GM23338 (cell line): ENCODE measurements at regions not wholly inside any gene's neighbourhood (a gene's known extent, or its start where the extent isn't known, plus 50 kb on each side); places are given as distances from the start of the nearest gene placed in this dataset.

ENCODE experiments used
- ATAC-seq: fragments of 200-7000 bp; cut with Tn5 transposase; 3 replicates; pipeline ENCODE4 v1.9.1; 2020
- DNase-seq: peaks from one replicate; pipeline ENCODE4 v3.0.0-alpha.2; 2015; ENCODE audit warnings: low spot score
- H2AFZ ChIP-seq: fragments of 200-600 bp; sonication (generic); 2 replicates; pipeline ENCODE4 v1.8.0; 2016; ENCODE audit warnings: antibody characterized with exemption, mild to moderate bottlenecking, moderate library complexity
- H3F3A ChIP-seq: fragments of 200-600 bp; sonication (generic); replicated peaks from 2 replicates; pipeline ENCODE4 v1.8.0; 2017; ENCODE audit warnings: antibody characterized with exemption, mixed run types, low read depth
- H3K27ac ChIP-seq: fragments of 200-600 bp; sonication (generic); 2 replicates; pipeline ENCODE4 v1.6.1; 2016; ENCODE audit warnings: low read depth
- H3K27me3 ChIP-seq: fragments of 200-600 bp; sonication (generic); 2 replicates; pipeline ENCODE4 v1.8.0; 2016; ENCODE audit warnings: mild to moderate bottlenecking, mixed run types, moderate library complexity; ENCODE audit not compliant: insufficient read depth
- H3K36me3 ChIP-seq: fragments of 200-600 bp; sonication (generic); 2 replicates; pipeline ENCODE4 v1.8.0; 2016; ENCODE audit warnings: mild to moderate bottlenecking; ENCODE audit not compliant: insufficient read depth
- H3K4me1 ChIP-seq: fragments of 200-600 bp; sonication (generic); 2 replicates; pipeline ENCODE4 v1.8.0; 2016; ENCODE audit warnings: mild to moderate bottlenecking, moderate library complexity; ENCODE audit not compliant: insufficient read depth
- H3K4me2 ChIP-seq: fragments of 200-600 bp; sonication (generic); 2 replicates; pipeline ENCODE4 v1.7.1; 2017; ENCODE audit warnings: mixed run types
- H3K4me3 ChIP-seq: fragments of 200-600 bp; sonication (generic); 2 replicates; pipeline ENCODE4 v1.6.1; 2016; ENCODE audit warnings: mixed run types
- H3K79me2 ChIP-seq: fragments of 200-600 bp; sonication (generic); replicated peaks from 2 replicates; pipeline ENCODE4 v1.8.0; 2017; ENCODE audit warnings: mild to moderate bottlenecking; ENCODE audit not compliant: insufficient read depth
- H3K9me2 ChIP-seq: fragments of 200-600 bp; sonication (generic); 2 replicates; pipeline ENCODE4 v1.8.0; 2017; ENCODE audit not compliant: insufficient read depth
- H4K20me1 ChIP-seq: fragments of 200-600 bp; sonication (generic); replicated peaks from 2 replicates; pipeline ENCODE4 v1.8.0; 2017; ENCODE audit warnings: mild to moderate bottlenecking; ENCODE audit not compliant: insufficient read depth
- H3K27ac Mint-ChIP-seq: 2 replicates; pipeline ENCODE4 v1.8.0; 2020; ENCODE audit warnings: inconsistent platforms, mild to moderate bottlenecking, moderate library complexity, mixed read lengths
- H3K27me3 Mint-ChIP-seq: 3 replicates; pipeline ENCODE4 v1.8.0; 2022; ENCODE audit warnings: low read depth, mild to moderate bottlenecking, moderate library complexity, mixed read lengths, inconsistent platforms; ENCODE audit not compliant: insufficient read depth, poor library complexity
- H3K36me3 Mint-ChIP-seq: 3 replicates; pipeline ENCODE4 v1.8.0; 2021; ENCODE audit warnings: low read depth, mild to moderate bottlenecking, inconsistent platforms, moderate library complexity, mixed read lengths
- H3K4me1 Mint-ChIP-seq: 3 replicates; pipeline ENCODE4 v1.8.0; 2020; ENCODE audit warnings: mild to moderate bottlenecking, inconsistent platforms, mixed read lengths
- H3K4me3 Mint-ChIP-seq: 3 replicates; pipeline ENCODE4 v1.8.0; 2021; ENCODE audit warnings: moderate library complexity, mild to moderate bottlenecking, inconsistent platforms, mixed read lengths
- H3K9me3 Mint-ChIP-seq: 3 replicates; pipeline ENCODE4 v1.8.0; 2020; ENCODE audit warnings: moderate library complexity, mild to moderate bottlenecking, inconsistent platforms, mixed read lengths
- CREB1 ChIP-seq: fragments of 250-450 bp; sonication (Bioruptor Pico); IDR thresholded peaks from 2 replicates; pipeline ENCODE4 v1.5.0; 2020; ENCODE audit warnings: low read depth, mild to moderate bottlenecking, moderate library complexity
- EZH2 ChIP-seq: fragments of 200-600 bp; sonication (generic); IDR thresholded peaks from one replicate; pipeline ENCODE4 v1.8.0; 2017; ENCODE audit warnings: antibody characterized with exemption, mild to moderate bottlenecking, low read depth; ENCODE audit not compliant: unreplicated experiment
- EZH2phosphoT487 ChIP-seq: fragments of 200-600 bp; sonication (generic); IDR thresholded peaks from one replicate; pipeline ENCODE4 v1.8.1; 2018; ENCODE audit warnings: antibody characterized with exemption; ENCODE audit not compliant: unreplicated experiment
- NANOG ChIP-seq: IDR thresholded peaks from 2 replicates; pipeline ENCODE4 v1.6.1; 2016; ENCODE audit warnings: antibody characterized with exemption, borderline replicate concordance
- POLR2AphosphoS5 ChIP-seq: IDR thresholded peaks from 2 replicates; pipeline ENCODE4 v1.6.1; 2016; ENCODE audit warnings: antibody characterized with exemption, low read depth
- STAT1 ChIP-seq: IDR thresholded peaks from one replicate; pipeline ENCODE4 v1.6.1; 2016; ENCODE audit warnings: antibody characterized with exemption; ENCODE audit not compliant: unreplicated experiment
- ZNF114 ChIP-seq: fragments of 250-450 bp; sonication (Bioruptor Pico); IDR thresholded peaks from 2 replicates; pipeline ENCODE4 v1.5.0; 2020; ENCODE audit warnings: mild to moderate bottlenecking, moderate library complexity
- ZNF331 ChIP-seq: fragments of 250-450 bp; sonication (Bioruptor Pico); IDR thresholded peaks from 2 replicates; pipeline ENCODE4 v1.5.0; 2020; ENCODE audit warnings: low read depth, mild to moderate bottlenecking, moderate library complexity
- ZNF462 ChIP-seq: fragments of 250-450 bp; sonication (Bioruptor Pico); IDR thresholded peaks from 2 replicates; pipeline ENCODE4 v1.5.0; 2020; ENCODE audit warnings: mild to moderate bottlenecking, moderate library complexity

DNA sequence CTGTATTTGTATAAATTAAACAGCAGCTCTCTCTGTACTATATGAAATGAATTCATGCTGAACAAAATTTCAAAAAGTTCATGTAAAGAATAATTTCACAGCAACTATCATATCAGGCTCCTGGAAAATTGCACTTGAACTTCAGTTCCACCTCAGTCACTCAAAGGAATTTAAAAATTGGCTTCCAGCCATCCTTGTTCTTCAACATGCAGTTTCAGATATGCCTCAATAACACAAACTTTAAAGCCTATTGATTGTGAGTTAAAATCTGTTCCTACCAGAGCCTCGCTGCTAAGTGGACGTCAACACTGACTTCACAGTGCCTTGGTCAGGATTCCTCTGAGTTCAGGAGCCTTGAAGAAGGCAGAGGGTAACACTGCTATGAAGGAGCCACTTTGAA, 418.7 kb upstream of the WWC1 start (continued):
- TF ChIP-seq ZNF462 (CRISPR knock-in tag): no peak

- Histone ChIP-seq H3K4me3 (no peak overlapping the region), H3K36me3 (no peaks in the 10 kb centered on the region), H2AFZ (no peak overlapping the region), H3K4me1 (no peaks in the 10 kb centered on the region), H4K20me1 (no peaks in the 10 kb centered on the region), H3K4me2 (no peak overlapping the region), H3K27me3 (no peaks in the 10 kb centered on the region), H3K79me2 (no peaks in the 10 kb centered on the region), H3F3A (no peaks in the 10 kb centered on the region), H3K27ac (no peak overlapping the region), H3K9me2 (peaks cover 15% of the 10 kb centered on the region; the same call in 1 of the 2 replicates)
- Mint-ChIP-seq H3K9me3 (no peaks in the 10 kb centered on the region), H3K4me1 (no peaks in the 10 kb centered on the region), H3K27ac (no peak overlapping the region), H3K4me3 (no peak overlapping the region), H3K36me3 (peaks cover 2% of the 10 kb centered on the region; the same call in 2 of the 3 replicates), H3K27me3 (no peaks in the 10 kb centered on the region)
- DNase-seq (no peak), ATAC-seq (no peak)
- TF ChIP-seq EZH2 (no peak), POLR2AphosphoS5 (no peak), STAT1 (no peak), ZNF331 (CRISPR knock-in tag) (no peak), ZNF462 (CRISPR knock-in tag) (no peak), EZH2phosphoT487 (no peak), NANOG (no peak), ZNF114 (CRISPR knock-in tag) (no peak), CREB1 (CRISPR knock-in tag) (no peak)
Measured at GRCh38 chr5:167877114-167877722, 414.2 kb upstream of the WWC1 start.
